Vagina (tissue), 2 donors: ENCODE measurements at regions not wholly inside any gene's neighbourhood (a gene's known extent, or its start where the extent isn't known, plus 50 kb on each side); places are given as distances from the start of the nearest gene placed in this dataset.

Experiments
- DNase-seq, 2 donors: peaks; one replicate each; pipeline ENCODE4 v3.0.0-alpha.2; 2017; ENCODE audit errors: extremely low spot score in 2 of 2
- H3K27ac ChIP-seq: fragments of 200-600 bp; sonication (generic); one replicate; pipeline ENCODE4 v1.5.1; 2019
- H3K27me3 ChIP-seq: fragments of 200-600 bp; sonication (generic); one replicate; pipeline ENCODE4 v1.5.1; 2019
- H3K36me3 ChIP-seq, 2 donors: fragments of 200-600 bp; sonication (generic); one replicate each; pipeline ENCODE4 v1.5.1; 2017 to 2019
- H3K4me1 ChIP-seq: fragments of 200-600 bp; sonication (generic); one replicate; pipeline ENCODE4 v1.5.1; 2019
- H3K4me3 ChIP-seq, 2 donors: fragments of 200-600 bp; sonication (generic); 1 replicate in 1 of 2; 2 replicates in 1 of 2; pipeline ENCODE4 v1.5.1; 2016 to 2019
- H3K9me3 ChIP-seq: fragments of 200-600 bp; sonication (generic); one replicate; pipeline ENCODE4 v1.5.1; 2019
- CTCF ChIP-seq, 3 experiments: fragments of 450-650 bp in 2 of 3; fragments of 200-600 bp in 1 of 3; sonication (generic) in 1 of 3; IDR thresholded peaks; one replicate each; pipeline ENCODE4 v1.5.1; 2017 to 2019; ENCODE audit warnings: antibody characterized with exemption in 3 of 3, mild to moderate bottlenecking in 2 of 3, moderate library complexity in 2 of 3
- POLR2A ChIP-seq, 2 donors: fragments of 450-650 bp; IDR thresholded peaks; one replicate each; pipeline ENCODE4 v1.6.1; 2017; ENCODE audit warnings: antibody characterized with exemption in 2 of 2, mild to moderate bottlenecking in 2 of 2, moderate library complexity in 2 of 2
- POLR2AphosphoS5 ChIP-seq, 2 donors: sonication (generic); formaldehyde crosslinking; IDR thresholded peaks; one replicate each; pipeline ENCODE4 v1.9.0; 2017; ENCODE audit warnings: antibody characterized with exemption in 2 of 2, mild to moderate bottlenecking in 2 of 2, low read depth in 1 of 2; ENCODE audit not compliant: insufficient read depth in 1 of 2
- intact Hi-C: fragments of 100-400 bp; cut with DNase I; formaldehyde crosslinking; loops from one replicate; pipeline ENCODE4 v1.15.1; 2023

DNA sequence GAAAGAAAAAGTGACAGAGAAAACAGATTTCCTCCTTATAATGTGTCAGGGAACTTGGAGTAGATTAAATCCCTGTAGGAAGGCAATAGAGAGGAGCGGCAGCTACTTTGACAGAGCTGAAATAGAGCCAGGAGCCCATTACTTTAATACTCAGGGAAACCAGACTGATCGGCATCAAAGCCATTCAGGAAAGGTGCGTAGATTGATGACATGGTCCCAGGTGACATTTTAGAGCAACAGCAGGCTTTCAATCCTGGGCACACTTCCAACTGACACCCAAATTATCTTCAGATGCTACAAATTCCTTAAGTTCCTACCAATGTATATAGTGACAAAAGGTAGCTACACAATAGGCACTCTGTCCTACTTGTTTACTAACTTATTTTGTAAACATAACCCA, 821.5 kb downstream of the CDH8 start:
- TF ChIP-seq CTCF (IDR thresholded peaks at IDR 0.05) (no peak), POLR2A (IDR thresholded peaks at IDR 0.05) (no peak), POLR2AphosphoS5 (IDR thresholded peaks at IDR 0.05; ENCODE audit: insufficient read depth in 1 of 2, low read depth in 1 of 2) (no peak)
- Histone ChIP-seq H3K27me3 (no peaks in the 10 kb centered on the region), H3K4me3 (no peak overlapping the region), H3K4me1 (no peaks in the 10 kb centered on the region), H3K9me3 (no peaks in the 10 kb centered on the region), H3K36me3 (no peaks in the 10 kb centered on the region), H3K27ac (no peak overlapping the region)
- no peak for DNase-seq
- intact Hi-C loops, result no loop called here

DNA sequence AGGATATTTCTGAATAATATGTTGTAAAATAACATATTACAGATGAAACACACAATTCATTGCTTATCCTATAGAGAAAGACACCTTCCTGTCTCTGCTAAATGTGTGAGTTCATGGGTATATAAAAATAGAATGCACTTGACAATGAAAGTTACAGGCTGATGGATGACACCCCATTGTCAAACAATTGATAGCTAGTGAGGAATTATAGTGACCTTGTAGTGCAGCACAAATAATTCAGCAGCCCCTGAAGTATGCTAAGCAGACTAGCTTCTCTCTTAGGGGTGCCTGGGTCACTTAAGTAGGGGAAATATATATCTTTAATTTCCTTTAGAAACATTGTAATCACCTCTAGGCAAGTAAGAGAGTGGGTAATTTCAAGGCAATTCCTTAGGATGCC, 826.2 kb downstream of the CDH8 start:
- H3K27ac ChIP-seq, result no peak overlapping the region
- no peak for TF ChIP-seq POLR2A (IDR thresholded peaks at IDR 0.05)
- TF ChIP-seq POLR2AphosphoS5 (IDR thresholded peaks at IDR 0.05; ENCODE audit: insufficient read depth in 1 of 2, low read depth in 1 of 2), result no peak
- TF ChIP-seq CTCF (IDR thresholded peaks at IDR 0.05), result no peak
- DNase-seq, result no peak
- intact Hi-C loops, result no loop called here
- no peaks in the 10 kb centered on the region for H3K4me1 ChIP-seq
- H3K36me3 ChIP-seq, result no peaks in the 10 kb centered on the region
- H3K4me3 ChIP-seq, result no peak overlapping the region
- no peaks in the 10 kb centered on the region for H3K27me3 ChIP-seq
- H3K9me3 ChIP-seq, result no peaks in the 10 kb centered on the region

DNA sequence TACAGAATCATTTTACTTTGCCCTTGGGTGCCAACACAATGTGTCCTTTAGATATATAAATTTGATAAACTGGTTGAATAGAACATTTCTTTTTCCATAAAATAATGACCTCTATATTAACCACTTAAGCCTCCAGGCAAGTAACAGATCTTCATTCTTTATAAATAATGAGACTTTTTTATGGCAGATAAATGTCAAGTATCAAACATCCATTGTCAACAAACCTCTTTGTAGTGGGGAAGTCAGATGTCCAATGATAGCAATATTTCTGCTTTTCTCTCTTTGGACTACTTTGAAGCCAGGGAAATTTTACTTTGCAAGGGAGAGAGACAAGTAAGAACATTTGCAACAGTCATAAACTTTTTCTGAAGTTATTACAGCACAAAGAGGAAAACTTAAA, 841.2 kb downstream of the CDH8 start:
- intact Hi-C loops, result no loop called here
- no peak for DNase-seq
- TF ChIP-seq POLR2AphosphoS5 (IDR thresholded peaks at IDR 0.05; ENCODE audit: insufficient read depth in 1 of 2, low read depth in 1 of 2) (no peak), POLR2A (IDR thresholded peaks at IDR 0.05) (no peak), CTCF (IDR thresholded peaks at IDR 0.05) (no peak)
- Histone ChIP-seq H3K4me3 (no peak overlapping the region), H3K4me1 (no peaks in the 10 kb centered on the region), H3K27ac (no peak overlapping the region), H3K36me3 (no peaks in the 10 kb centered on the region), H3K27me3 (no peaks in the 10 kb centered on the region), H3K9me3 (no peaks in the 10 kb centered on the region)

DNA sequence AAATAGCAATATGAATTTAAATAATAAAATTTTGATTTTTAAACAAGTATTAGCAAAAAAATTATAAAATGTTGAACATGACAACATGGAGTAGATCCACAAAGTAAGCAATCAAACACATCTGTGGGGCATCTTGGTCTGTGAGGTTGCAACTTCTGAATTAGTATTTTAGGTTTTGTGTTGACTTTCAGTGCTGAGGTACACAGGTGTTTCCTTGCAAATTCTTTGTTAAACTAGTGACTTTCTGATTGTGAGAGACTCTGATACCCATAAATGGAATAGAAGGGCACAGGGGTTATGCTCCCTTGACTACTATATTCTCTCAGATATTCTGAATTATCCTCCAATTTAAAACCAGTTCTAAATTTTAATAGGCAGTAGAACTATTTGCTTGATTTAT, 841.7 kb downstream of the CDH8 start:
- no peak for DNase-seq
- Histone ChIP-seq H3K4me1 (no peaks in the 10 kb centered on the region), H3K27ac (no peak overlapping the region), H3K9me3 (no peaks in the 10 kb centered on the region), H3K4me3 (no peak overlapping the region), H3K27me3 (no peaks in the 10 kb centered on the region), H3K36me3 (no peaks in the 10 kb centered on the region)
- TF ChIP-seq CTCF (IDR thresholded peaks at IDR 0.05) (no peak), POLR2AphosphoS5 (IDR thresholded peaks at IDR 0.05; ENCODE audit: insufficient read depth in 1 of 2, low read depth in 1 of 2) (no peak), POLR2A (IDR thresholded peaks at IDR 0.05) (no peak)
- intact Hi-C loops, result no loop called here

DNA sequence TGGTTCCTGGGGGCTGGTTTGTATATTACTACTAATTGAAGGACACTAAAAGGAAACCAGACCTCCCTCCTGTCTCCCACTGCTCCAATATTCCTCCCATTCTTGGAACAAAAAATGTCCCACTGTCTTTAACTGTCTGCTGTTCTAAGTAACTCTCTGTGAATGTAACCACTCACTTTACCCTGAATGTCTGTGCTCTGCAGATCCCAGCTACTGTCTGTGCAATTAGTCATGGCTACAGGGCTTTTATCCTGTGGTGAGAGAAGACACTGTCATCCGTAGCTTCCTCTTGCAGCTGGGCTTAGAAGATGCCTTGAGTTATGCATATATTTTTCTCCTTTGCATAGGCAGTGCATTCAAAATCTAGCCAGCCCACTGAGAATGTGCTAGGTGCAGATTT, 853.8 kb downstream of the CDH8 start:
- DNase-seq, result no peak
- Histone ChIP-seq H3K27me3 (no peaks in the 10 kb centered on the region), H3K9me3 (no peaks in the 10 kb centered on the region), H3K4me3 (no peak overlapping the region), H3K4me1 (no peaks in the 10 kb centered on the region), H3K36me3 (no peaks in the 10 kb centered on the region), H3K27ac (no peak overlapping the region)
- intact Hi-C loops, result no loop called here
- no peak for TF ChIP-seq CTCF (IDR thresholded peaks at IDR 0.05)
- TF ChIP-seq POLR2A (IDR thresholded peaks at IDR 0.05), result no peak
- TF ChIP-seq POLR2AphosphoS5 (IDR thresholded peaks at IDR 0.05; ENCODE audit: insufficient read depth in 1 of 2, low read depth in 1 of 2), result no peak
